ENCODE measurements at regions not wholly inside any gene's neighbourhood (a gene's known extent, or its start where the extent isn't known, plus 50 kb on each side); places are given as distances from the start of the nearest gene placed in this dataset.

DNA sequence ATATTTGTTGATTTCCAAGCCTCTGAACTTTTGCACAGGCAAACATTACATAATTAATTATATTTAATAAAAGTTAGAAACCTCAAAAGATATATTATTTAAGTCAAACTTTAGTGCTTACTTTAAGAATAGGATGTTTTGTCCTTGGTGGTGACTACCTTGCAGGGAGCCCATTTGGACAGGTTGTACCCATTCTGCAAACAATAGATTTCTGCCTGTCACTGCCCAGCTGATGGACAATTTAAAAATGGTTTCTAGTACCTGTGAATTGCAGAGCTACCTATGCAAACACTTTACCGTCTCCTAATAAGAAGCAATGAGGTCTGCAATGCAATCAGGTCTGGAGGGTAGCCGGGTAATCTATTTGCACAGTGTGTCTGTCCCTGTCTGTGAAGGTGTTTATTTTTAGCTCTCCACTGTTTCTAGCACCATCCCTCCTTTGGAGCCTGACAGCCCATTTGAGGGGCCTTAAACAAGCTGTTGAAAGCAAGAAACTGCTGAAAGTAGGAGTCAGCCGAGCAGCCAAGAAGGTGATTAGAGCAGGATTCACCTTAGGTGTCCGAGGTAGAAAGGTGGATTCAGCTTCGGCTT is 556.2 kb upstream of the CFAP20DC start:
- no peaks in the 10 kb centered on the region for H3K27me3 Mint-ChIP-seq (ENCODE audit: unreplicated experiment)
- H3K27ac Mint-ChIP-seq (ENCODE audit: unreplicated experiment), result no peak overlapping the region
- H3K9me3 Mint-ChIP-seq (ENCODE audit: unreplicated experiment), result no peaks in the 10 kb centered on the region
- no peaks in the 10 kb centered on the region for H3K4me1 Mint-ChIP-seq (ENCODE audit: unreplicated experiment)
- no peak overlapping the region for H3K4me3 Mint-ChIP-seq (ENCODE audit: unreplicated experiment)
- TF ChIP-seq, protein P1, sequence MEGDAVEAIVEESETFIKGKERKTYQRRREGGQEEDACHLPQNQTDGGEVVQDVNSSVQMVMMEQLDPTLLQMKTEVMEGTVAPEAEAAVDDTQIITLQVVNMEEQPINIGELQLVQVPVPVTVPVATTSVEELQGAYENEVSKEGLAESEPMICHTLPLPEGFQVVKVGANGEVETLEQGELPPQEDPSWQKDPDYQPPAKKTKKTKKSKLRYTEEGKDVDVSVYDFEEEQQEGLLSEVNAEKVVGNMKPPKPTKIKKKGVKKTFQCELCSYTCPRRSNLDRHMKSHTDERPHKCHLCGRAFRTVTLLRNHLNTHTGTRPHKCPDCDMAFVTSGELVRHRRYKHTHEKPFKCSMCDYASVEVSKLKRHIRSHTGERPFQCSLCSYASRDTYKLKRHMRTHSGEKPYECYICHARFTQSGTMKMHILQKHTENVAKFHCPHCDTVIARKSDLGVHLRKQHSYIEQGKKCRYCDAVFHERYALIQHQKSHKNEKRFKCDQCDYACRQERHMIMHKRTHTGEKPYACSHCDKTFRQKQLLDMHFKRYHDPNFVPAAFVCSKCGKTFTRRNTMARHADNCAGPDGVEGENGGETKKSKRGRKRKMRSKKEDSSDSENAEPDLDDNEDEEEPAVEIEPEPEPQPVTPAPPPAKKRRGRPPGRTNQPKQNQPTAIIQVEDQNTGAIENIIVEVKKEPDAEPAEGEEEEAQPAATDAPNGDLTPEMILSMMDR (IDR thresholded peaks at IDR 0.05), result no peak
- no peak for DNase-seq (ENCODE audit: extremely low spot score, unreplicated experiment)
- H3K36me3 Mint-ChIP-seq (ENCODE audit: unreplicated experiment), result no peaks in the 10 kb centered on the region

DNA sequence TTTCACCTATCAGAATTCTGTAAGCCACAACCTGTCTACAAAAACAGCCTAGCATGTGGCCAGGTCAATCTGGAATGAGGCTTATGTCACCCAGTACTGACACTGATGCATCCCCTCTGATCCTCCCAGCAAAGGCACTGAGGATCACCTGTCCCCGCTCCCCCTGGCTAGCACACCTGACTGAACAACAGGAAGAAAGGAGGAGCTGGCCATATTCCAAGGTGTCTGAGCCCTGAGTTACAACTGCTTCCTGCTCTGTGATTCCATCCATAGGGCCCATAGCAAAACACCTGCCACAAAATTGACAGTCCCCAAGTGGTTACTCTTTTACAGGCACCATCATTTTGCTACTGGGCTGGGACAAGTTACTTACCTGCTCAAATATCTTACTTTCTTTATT is 555.5 kb upstream of the CFAP20DC start:
- Mint-ChIP-seq H3K4me3 (ENCODE audit: unreplicated experiment) (no peak overlapping the region), H3K4me1 (ENCODE audit: unreplicated experiment) (no peaks in the 10 kb centered on the region), H3K36me3 (ENCODE audit: unreplicated experiment) (no peaks in the 10 kb centered on the region), H3K27me3 (ENCODE audit: unreplicated experiment) (peaks cover 5% of the 10 kb centered on the region), H3K9me3 (ENCODE audit: unreplicated experiment) (no peaks in the 10 kb centered on the region), H3K27ac (ENCODE audit: unreplicated experiment) (no peak overlapping the region)
- DNase-seq (ENCODE audit: extremely low spot score, unreplicated experiment), result no peak
- TF ChIP-seq, protein P1 (IDR thresholded peaks at IDR 0.05), result no peak

DNA sequence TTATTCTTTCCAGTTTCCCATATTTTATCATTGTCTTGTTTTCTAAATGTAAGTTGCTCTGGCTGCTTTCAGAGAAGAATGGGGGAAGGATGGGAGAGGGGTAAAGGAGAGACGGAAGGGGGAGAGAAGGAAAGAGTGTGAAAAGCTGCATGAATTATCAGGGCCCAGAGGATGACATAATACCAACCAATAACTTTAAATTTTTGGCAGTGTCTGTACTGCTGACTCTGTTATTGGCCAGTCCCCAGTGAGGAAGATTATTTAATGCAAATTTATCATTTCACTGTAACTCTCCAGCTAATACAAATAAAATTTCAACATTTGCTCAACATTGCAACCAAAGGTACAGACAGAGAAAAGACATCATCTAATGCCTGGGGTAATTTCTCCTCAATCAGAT is 551.7 kb upstream of the CFAP20DC start:
- H3K27me3 Mint-ChIP-seq (ENCODE audit: unreplicated experiment), result peaks cover 8% of the 10 kb centered on the region
- no peak for DNase-seq (ENCODE audit: extremely low spot score, unreplicated experiment)
- H3K27ac Mint-ChIP-seq (ENCODE audit: unreplicated experiment), result no peak overlapping the region
- H3K36me3 Mint-ChIP-seq (ENCODE audit: unreplicated experiment), result no peaks in the 10 kb centered on the region
- no peaks in the 10 kb centered on the region for H3K9me3 Mint-ChIP-seq (ENCODE audit: unreplicated experiment)
- H3K4me3 Mint-ChIP-seq (ENCODE audit: unreplicated experiment), result no peak overlapping the region
- H3K4me1 Mint-ChIP-seq (ENCODE audit: unreplicated experiment), result no peaks in the 10 kb centered on the region
- TF ChIP-seq, protein P1 (IDR thresholded peaks at IDR 0.05), result no peak

DNA sequence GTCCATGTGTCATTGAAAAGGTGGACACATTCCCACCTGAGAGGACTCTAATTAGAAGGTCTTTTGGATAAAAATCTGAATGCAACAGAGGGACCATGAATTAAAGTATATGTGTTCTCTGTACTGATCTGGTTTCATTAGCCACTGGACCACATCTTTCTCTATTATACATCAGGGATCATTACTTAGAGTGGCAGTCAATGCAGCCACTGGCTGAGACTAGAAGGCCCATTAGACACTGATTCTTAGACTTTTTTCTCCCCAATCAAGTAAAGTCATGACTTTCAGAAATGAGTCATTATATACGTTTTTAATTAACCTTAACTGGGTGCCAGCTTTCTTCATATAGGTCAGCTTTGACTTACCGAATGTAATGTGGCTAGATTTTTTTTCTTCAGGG is 550.8 kb upstream of the CFAP20DC start:
- Mint-ChIP-seq H3K27ac (ENCODE audit: unreplicated experiment) (no peak overlapping the region), H3K36me3 (ENCODE audit: unreplicated experiment) (no peaks in the 10 kb centered on the region), H3K4me3 (ENCODE audit: unreplicated experiment) (no peak overlapping the region), H3K27me3 (ENCODE audit: unreplicated experiment) (peaks cover 10% of the 10 kb centered on the region), H3K4me1 (ENCODE audit: unreplicated experiment) (no peaks in the 10 kb centered on the region), H3K9me3 (ENCODE audit: unreplicated experiment) (no peaks in the 10 kb centered on the region)
- DNase-seq (ENCODE audit: extremely low spot score, unreplicated experiment), result no peak
- TF ChIP-seq, protein P1 (IDR thresholded peaks at IDR 0.05), result no peak

DNA sequence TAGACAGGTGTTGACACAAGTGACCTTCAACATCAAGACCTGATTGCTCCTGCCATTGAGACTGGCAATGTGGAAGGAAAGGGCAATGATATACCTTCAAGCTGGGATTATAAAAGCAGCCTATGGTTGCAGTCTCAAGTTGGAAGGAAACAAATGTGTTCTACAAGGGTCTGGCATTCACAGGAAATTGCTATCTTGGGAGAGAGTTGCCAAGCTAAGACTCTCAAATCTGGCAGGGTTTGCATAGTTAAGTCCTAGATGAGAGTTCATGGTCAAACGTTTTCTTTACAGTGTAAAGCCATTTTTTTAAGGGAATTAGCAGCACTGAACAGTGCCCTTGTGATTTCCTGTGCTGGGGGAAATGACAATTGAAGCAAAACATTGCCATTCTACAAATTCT is 546.9 kb upstream of the CFAP20DC start:
- TF ChIP-seq, protein P1 (IDR thresholded peaks at IDR 0.05), result no peak
- Mint-ChIP-seq H3K4me3 (ENCODE audit: unreplicated experiment) (no peak overlapping the region), H3K9me3 (ENCODE audit: unreplicated experiment) (no peaks in the 10 kb centered on the region), H3K4me1 (ENCODE audit: unreplicated experiment) (no peaks in the 10 kb centered on the region), H3K27ac (ENCODE audit: unreplicated experiment) (no peak overlapping the region), H3K36me3 (ENCODE audit: unreplicated experiment) (no peaks in the 10 kb centered on the region), H3K27me3 (ENCODE audit: unreplicated experiment) (peaks cover 26% of the 10 kb centered on the region)
- DNase-seq (ENCODE audit: extremely low spot score, unreplicated experiment), result no peak

Measured in osteocyte (in vitro differentiated cells).